Activated naive CD4-positive, alpha-beta T cell treated with anti-CD3 and anti-CD28 coated beads, Interleukin-2, amount 50 U/mL, for 24 hours (primary cell): ENCODE measurements at regions not wholly inside any gene's neighbourhood (a gene's known extent, or its start where the extent isn't known, plus 50 kb on each side); places are given as distances from the start of the nearest gene placed in this dataset.

ENCODE experiments used
- H3K27ac Mint-ChIP-seq: one replicate; pipeline ENCODE4 v1.8.0; 2021; ENCODE audit warnings: mild to moderate bottlenecking, mixed read lengths
- H3K27me3 Mint-ChIP-seq: one replicate; pipeline ENCODE4 v1.8.0; 2021; ENCODE audit warnings: mixed read lengths
- H3K36me3 Mint-ChIP-seq: one replicate; pipeline ENCODE4 v1.8.0; 2021; ENCODE audit warnings: mixed read lengths
- H3K4me1 Mint-ChIP-seq: one replicate; pipeline ENCODE4 v1.8.0; 2021; ENCODE audit warnings: mixed read lengths
- H3K4me3 Mint-ChIP-seq: one replicate; pipeline ENCODE4 v1.8.0; 2021; ENCODE audit warnings: mild to moderate bottlenecking, mixed read lengths
- H3K9me3 Mint-ChIP-seq: one replicate; pipeline ENCODE4 v1.8.0; 2021; ENCODE audit warnings: mixed read lengths

DNA sequence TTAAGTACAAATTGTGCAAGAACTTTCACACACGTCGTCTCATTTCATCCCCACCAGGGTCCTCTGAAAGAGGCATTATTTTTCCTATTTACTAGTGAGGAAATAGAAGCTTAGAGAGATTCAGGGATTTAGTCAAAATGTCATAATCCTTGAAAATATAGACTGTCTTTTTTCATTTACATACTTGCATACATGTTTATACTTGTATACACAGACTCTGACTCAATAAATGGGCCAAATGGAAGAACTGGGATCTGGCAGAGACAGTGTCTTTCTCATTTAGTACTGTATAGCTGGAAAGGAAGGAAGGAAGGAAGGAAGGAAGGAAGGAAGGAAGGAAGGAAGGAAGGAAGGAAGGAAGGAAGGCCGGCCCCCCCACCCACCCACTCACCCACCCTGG lies 357.7 kb upstream of the SOX5 start:
- H3K9me3 Mint-ChIP-seq = peaks cover 6% of the 10 kb centered on the region
- H3K27me3 Mint-ChIP-seq = no peaks in the 10 kb centered on the region
- H3K27ac Mint-ChIP-seq = no peak overlapping the region
- H3K4me1 Mint-ChIP-seq = no peaks in the 10 kb centered on the region
- H3K36me3 Mint-ChIP-seq = no peaks in the 10 kb centered on the region
- no peak overlapping the region for H3K4me3 Mint-ChIP-seq

DNA sequence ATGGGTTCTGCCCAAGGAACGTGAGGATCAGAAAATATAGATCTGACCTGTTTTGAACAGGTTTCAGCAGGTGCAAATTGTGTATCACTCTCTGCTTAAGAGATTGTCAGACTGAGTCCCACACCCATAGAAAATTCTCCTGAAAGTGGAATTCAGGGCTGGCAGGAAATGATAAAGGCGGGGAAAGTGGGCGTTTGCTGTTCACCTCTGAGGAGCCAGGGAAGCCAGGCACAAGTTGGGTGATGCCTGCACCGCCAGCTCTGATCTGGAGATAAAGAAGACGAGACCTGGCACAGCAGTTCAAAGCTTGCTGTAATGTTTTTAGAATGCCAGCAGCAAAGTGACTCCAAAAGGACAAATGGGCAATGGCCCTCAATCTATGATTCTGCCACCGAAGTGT lies 356.5 kb upstream of the SOX5 start:
- no peak overlapping the region for H3K4me3 Mint-ChIP-seq

DNA sequence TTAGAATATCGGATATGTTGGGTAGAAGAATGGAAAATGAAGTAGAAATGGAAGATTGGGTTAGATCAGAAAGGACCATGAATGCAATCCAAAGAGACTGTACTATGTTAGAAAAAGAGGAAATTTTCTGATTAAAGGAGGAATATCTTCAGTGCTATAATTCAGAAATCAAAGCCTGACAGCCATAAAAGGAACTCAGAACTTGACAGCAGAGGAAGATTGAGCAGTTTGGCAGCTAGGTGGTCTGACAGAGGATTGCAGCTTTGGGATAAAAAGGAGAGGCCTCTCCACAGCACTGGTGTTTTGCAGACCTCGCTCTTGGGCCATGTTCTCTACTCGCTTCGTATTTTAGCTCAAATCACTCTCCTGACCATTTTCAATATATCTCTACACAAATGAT lies 354.8 kb upstream of the SOX5 start:
- Mint-ChIP-seq H3K9me3 (peaks cover 6% of the 10 kb centered on the region), H3K4me3 (no peak overlapping the region), H3K27ac (no peak overlapping the region), H3K27me3 (no peaks in the 10 kb centered on the region), H3K4me1 (no peaks in the 10 kb centered on the region), H3K36me3 (no peaks in the 10 kb centered on the region)

More for the DNA sequence above, 356.5 kb upstream of the SOX5 start:
- H3K4me1 Mint-ChIP-seq = no peaks in the 10 kb centered on the region
- H3K27ac Mint-ChIP-seq = no peak overlapping the region
- H3K36me3 Mint-ChIP-seq = no peaks in the 10 kb centered on the region
- no peaks in the 10 kb centered on the region for H3K27me3 Mint-ChIP-seq
- peaks cover 6% of the 10 kb centered on the region for H3K9me3 Mint-ChIP-seq

DNA sequence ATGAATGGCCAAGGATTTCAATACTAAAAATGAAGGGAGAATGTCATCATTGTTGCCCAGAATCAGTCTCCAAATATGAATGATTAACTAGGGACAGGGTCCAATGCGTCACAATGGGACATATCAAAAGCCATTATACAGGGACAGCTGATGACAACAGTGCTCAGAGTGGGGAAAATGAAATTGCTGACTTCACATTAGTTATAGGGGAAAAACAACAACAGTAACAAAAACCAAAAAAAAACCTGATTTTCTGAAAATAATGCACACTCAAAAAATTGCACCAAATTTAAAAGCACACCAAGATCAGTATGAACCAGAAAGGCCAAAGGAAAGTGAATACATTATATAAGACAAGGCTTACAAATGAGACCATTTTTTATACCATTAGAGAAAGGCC lies 353.2 kb upstream of the SOX5 start:
- Mint-ChIP-seq H3K36me3 (no peaks in the 10 kb centered on the region), H3K27ac (no peak overlapping the region), H3K27me3 (no peaks in the 10 kb centered on the region), H3K4me1 (no peaks in the 10 kb centered on the region), H3K9me3 (peaks cover 6% of the 10 kb centered on the region), H3K4me3 (no peak overlapping the region)

DNA sequence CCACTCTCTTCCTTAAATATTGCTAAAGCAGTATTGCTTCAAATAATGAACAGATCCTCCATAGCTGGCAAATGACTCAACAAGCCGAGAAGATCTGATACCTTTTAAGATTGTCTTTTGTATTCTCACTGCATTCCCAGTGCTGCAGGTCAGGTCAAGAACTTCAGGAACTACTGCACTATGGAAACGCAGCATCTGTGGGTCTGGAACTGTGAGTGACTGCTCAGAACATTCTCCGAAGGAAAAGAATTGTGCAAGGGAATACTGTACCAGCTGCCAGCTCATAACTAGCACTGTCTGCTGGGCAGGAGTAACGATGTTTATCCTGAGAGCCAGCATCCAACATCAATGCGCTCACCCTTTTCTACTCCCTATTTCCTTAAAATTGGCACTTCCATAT lies 348.0 kb upstream of the SOX5 start:
- Mint-ChIP-seq H3K4me1 (no peaks in the 10 kb centered on the region), H3K4me3 (no peak overlapping the region), H3K9me3 (no peaks in the 10 kb centered on the region), H3K27me3 (no peaks in the 10 kb centered on the region), H3K27ac (no peak overlapping the region), H3K36me3 (no peaks in the 10 kb centered on the region)

DNA sequence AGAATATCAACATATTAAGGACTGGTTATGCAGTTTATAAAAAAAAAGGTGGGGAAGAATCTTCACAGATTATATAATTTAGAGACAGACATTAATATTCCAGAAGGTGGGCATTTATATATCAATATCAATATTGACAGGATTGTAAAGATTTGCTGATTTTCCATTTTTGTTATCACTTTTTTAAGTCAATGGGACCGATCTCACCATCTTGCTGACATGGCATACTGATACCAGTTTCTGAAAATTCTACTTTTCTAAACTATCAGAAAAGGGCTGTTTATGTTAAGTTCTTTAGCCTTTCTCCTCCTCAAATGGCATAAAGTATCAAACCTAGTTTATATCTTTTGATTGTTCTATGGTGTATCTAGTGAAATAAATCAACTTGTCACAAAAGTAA lies 344.1 kb upstream of the SOX5 start:
- H3K27ac Mint-ChIP-seq = no peak overlapping the region
- H3K9me3 Mint-ChIP-seq = no peaks in the 10 kb centered on the region
- no peaks in the 10 kb centered on the region for H3K36me3 Mint-ChIP-seq
- no peaks in the 10 kb centered on the region for H3K27me3 Mint-ChIP-seq
- no peak overlapping the region for H3K4me3 Mint-ChIP-seq
- no peaks in the 10 kb centered on the region for H3K4me1 Mint-ChIP-seq

DNA sequence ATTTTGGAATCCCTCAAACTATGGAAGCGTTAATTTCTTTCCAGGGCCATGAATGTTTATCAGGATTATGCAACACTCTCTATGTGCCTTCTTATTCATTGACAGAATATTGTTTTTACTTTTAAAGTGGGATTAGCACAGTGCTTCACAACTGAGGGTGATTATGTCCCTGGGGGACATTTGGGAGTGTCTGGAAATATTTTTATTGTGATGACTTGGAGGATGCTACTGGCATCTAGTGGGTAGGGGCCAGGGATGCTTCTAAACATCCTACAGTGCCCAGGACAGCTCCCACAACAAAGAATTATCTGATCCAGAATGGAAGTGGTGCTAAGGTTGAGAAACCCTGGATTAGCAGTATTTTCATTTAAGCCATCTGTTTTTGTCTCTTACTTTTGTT lies 338.5 kb upstream of the SOX5 start:
- Mint-ChIP-seq H3K9me3 (no peaks in the 10 kb centered on the region), H3K4me3 (no peak overlapping the region), H3K4me1 (no peaks in the 10 kb centered on the region), H3K36me3 (no peaks in the 10 kb centered on the region), H3K27me3 (no peaks in the 10 kb centered on the region), H3K27ac (no peak overlapping the region)

DNA sequence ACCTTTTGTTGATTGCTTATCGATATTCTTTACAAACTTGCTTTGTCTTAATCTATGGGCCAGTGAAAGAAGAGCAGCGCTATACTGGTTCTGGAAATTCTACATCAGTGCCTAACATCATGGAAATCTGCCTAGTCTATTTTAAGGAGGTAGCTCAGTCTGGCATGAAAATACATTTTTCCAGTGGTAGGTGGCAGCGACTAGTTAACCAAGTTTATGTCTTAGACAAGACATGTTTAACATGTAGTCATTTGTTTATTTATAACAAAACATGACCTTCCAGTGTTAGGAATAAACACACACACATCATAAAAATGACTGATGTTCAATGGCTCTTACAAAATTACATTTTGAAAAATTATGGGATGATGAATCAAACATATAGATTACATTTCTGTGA lies 336.0 kb upstream of the SOX5 start:
- Mint-ChIP-seq H3K9me3 (no peaks in the 10 kb centered on the region), H3K36me3 (no peaks in the 10 kb centered on the region), H3K4me3 (no peak overlapping the region), H3K27ac (no peak overlapping the region), H3K4me1 (no peaks in the 10 kb centered on the region), H3K27me3 (no peaks in the 10 kb centered on the region)

DNA sequence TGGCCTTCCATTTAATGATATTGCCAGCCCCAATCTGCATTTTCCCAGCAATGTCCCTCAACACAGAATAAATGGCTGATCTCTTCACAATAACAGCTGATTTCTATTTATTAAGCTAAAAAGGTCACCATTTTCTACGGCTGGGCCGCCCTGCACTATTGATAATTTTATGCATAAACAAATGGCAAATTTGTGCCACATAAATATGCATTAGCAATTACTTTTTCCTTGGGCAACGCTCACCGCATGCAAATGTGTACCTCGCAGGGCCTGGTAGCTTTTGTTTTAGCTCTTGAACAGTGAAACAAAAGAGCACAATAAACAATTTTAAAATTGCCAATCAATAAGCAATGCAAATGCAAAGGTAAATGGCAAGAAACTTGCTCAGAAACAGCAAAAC lies 331.9 kb upstream of the SOX5 start:
- Mint-ChIP-seq H3K27ac (no peak overlapping the region), H3K4me3 (no peak overlapping the region), H3K36me3 (no peaks in the 10 kb centered on the region), H3K27me3 (no peaks in the 10 kb centered on the region), H3K9me3 (no peaks in the 10 kb centered on the region), H3K4me1 (no peaks in the 10 kb centered on the region)

DNA sequence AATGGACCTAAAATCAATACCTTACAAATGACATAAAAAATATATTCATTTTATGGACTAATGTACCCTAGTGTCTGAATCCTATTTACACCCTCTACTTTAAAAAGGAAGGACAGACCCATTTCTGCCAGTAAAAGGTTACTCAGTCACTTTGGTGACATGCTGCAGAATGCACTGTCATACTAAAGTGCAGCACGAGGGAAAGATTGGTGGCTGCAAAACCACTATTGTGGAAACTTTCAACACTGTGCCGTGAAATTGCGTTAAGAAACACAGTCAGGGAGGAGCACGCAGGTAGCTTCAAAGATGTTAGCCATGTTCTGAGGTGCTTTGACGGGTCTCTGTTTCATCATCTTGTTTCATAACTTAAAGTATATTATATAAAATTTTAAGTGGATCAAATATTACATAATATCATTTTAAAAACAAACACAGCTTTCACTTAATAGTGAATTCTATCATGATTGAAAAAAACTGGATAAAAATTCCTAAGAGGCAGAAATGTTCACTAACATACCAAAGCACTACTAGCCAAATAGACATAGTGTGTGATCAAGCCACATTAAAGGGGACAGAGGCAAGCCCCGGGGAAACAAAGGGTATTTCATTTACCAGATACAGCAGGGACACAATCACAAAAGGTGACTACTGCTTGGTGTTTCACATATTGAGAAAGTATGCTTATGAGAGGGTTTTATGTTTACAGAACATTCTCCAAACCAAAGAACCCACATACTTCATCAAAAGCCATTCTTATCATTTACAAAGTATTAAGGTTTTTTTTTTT lies 330.8 kb upstream of the SOX5 start:
- no peak overlapping the region for H3K4me3 Mint-ChIP-seq
- H3K27me3 Mint-ChIP-seq = no peaks in the 10 kb centered on the region
- no peak overlapping the region for H3K27ac Mint-ChIP-seq
- no peaks in the 10 kb centered on the region for H3K36me3 Mint-ChIP-seq
- no peaks in the 10 kb centered on the region for H3K4me1 Mint-ChIP-seq
- no peaks in the 10 kb centered on the region for H3K9me3 Mint-ChIP-seq

DNA sequence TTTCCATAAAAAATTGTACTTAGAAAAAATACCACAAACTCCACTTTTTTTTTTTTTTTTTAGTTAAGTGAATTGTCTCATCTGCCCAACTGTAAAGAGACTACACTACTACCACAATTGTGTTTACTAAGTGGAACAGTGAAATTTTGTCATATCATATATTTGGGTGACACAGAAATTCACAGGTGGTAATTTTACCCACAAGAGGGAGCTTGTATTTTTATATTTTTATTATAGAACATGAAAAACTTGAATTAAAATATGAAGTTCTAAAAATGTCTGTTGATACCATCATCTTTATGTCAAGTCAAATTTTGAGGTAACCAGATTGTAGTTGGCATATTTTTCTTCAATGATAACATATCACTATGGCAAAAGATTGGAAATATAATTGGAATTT lies 329.4 kb upstream of the SOX5 start:
- H3K36me3 Mint-ChIP-seq = no peaks in the 10 kb centered on the region
- H3K27ac Mint-ChIP-seq = no peak overlapping the region
- H3K9me3 Mint-ChIP-seq = no peaks in the 10 kb centered on the region
- H3K4me1 Mint-ChIP-seq = no peaks in the 10 kb centered on the region
- H3K27me3 Mint-ChIP-seq = no peaks in the 10 kb centered on the region
- no peak overlapping the region for H3K4me3 Mint-ChIP-seq

DNA sequence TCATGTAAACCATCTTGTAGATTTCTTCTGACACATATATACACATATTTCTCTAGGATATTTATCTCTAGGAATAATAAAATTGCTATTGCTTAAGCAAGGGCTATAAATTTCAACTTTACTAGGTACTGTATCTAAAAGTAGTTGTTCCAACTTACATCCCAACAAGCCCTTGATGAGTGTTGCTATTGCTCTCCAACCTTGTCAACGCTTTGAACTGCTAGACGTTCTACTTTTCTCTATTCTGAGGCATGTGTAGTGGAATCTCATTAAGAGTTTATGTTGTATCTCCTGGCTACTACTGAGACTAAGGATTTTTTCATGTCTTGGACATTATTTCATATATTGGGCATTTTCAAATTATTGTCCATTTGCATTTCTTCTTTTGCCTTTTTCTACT lies 321.5 kb upstream of the SOX5 start:
- H3K27me3 Mint-ChIP-seq = no peaks in the 10 kb centered on the region
- no peaks in the 10 kb centered on the region for H3K9me3 Mint-ChIP-seq
- H3K36me3 Mint-ChIP-seq = no peaks in the 10 kb centered on the region
- H3K27ac Mint-ChIP-seq = no peak overlapping the region
- no peak overlapping the region for H3K4me3 Mint-ChIP-seq
- no peaks in the 10 kb centered on the region for H3K4me1 Mint-ChIP-seq

DNA sequence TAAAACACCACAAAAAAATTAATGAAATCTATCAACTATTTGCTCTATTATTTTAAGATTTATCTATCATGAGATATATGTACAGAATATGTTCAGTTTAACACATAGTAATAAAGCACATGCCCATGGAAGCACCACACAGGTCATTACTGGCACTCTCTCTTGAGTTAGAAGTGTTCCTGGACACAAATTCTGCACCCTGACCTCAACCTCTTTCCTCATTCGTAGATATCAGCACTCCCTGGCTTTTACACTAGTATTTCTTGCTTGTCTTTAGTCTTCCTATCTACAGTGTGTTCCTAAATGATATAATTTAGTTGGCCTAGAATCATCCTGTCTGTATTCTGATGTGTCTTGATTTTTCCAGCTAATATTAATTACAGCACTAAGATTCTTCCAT lies 321.0 kb upstream of the SOX5 start:
- Mint-ChIP-seq H3K4me1 (no peaks in the 10 kb centered on the region), H3K27me3 (no peaks in the 10 kb centered on the region), H3K9me3 (no peaks in the 10 kb centered on the region), H3K27ac (no peak overlapping the region), H3K4me3 (no peak overlapping the region), H3K36me3 (no peaks in the 10 kb centered on the region)

DNA sequence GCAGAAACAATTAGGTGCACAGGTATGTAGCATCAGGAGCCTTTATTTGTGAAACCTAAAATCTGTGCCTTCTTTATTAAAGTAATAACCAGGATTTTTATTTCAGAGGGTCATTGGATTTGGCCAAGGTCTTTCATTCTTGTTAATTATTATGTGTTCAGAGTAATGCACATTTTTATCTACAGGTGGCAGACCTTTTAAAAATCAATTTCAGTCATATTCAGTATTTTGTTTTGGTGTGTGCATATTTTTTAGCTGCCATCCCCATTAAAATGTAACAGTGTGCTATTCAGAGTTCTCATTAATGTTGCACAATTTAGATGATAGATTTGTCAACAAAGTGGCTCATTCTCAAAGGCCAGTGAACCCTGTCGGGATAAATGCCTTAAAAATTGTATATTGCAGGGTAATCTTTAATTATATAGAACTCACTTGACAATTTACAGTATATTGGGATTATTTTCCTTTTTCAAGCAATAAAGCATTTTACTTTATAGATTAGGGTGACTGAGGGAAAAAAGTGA lies 319.3 kb upstream of the SOX5 start:
- Mint-ChIP-seq H3K4me1 (no peaks in the 10 kb centered on the region), H3K27ac (no peak overlapping the region), H3K9me3 (no peaks in the 10 kb centered on the region), H3K27me3 (no peaks in the 10 kb centered on the region), H3K36me3 (no peaks in the 10 kb centered on the region), H3K4me3 (no peak overlapping the region)

DNA sequence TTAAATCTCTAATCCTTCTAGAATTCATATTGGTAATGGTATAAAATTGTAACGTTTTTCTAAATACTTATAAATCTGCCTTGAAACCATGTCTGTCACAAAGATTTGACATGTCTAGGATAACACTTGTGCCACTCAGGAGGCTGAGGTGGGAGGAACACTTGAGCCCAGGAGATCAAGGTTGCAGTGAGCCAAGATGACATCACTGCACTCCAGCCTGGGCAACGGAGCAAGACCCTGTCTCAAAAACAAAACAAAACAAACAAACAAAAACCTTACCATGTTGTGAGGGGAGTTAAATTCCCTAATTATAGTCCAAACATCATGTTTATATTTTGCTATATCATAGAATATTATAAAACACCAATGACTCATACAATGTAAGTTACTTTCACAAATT lies 317.5 kb upstream of the SOX5 start:
- H3K4me1 Mint-ChIP-seq = no peaks in the 10 kb centered on the region
- H3K27me3 Mint-ChIP-seq = no peaks in the 10 kb centered on the region
- H3K4me3 Mint-ChIP-seq = no peak overlapping the region
- no peaks in the 10 kb centered on the region for H3K36me3 Mint-ChIP-seq
- no peak overlapping the region for H3K27ac Mint-ChIP-seq
- H3K9me3 Mint-ChIP-seq = no peaks in the 10 kb centered on the region

DNA sequence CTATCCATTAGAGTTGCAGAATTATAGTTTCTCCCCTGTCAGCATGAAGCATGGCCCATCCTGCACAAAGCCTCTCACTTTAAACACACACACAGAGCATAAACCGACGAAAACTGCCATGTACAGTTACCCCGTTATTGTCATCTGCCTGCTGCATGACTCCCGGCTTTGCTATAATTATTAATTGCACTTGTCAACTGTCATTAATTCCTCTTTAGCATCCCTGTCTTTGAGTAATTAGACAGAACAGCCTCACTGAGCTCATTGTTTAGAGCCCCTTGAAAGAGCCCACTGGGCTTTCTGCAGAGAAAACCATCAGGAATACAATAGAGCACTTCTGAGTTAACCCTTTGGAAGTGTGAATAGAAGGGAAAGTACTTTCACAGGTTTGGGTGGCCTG lies 307.2 kb upstream of the SOX5 start:
- Mint-ChIP-seq H3K9me3 (no peaks in the 10 kb centered on the region), H3K4me3 (no peak overlapping the region), H3K27me3 (no peaks in the 10 kb centered on the region), H3K4me1 (no peaks in the 10 kb centered on the region), H3K36me3 (no peaks in the 10 kb centered on the region), H3K27ac (no peak overlapping the region)
